ENCODE measurements at regions not wholly inside any gene's neighbourhood (a gene's known extent, or its start where the extent isn't known, plus 50 kb on each side); places are given as distances from the start of the nearest gene placed in this dataset.

DNA sequence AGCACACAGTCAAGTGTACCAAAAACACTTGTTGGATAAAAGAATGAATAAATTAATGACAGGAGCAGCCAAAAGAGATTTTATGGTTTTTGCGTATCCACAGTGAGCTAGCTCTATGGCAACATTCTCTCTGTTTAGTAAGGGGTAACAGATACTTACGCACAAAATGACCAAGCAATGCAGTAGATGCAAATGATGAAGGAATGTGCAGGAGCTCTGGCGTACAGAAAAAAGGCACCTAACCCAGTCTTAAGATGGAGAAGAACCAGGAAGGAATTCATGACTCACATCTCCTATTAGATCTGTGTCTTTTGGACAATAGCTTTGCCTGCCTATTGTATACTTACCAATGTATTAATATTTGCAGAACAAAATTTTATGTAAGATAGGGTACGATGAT lies 191.9 kb upstream of the PREP start:
- H3K27me3 Mint-ChIP-seq, result peaks cover 3% of the 10 kb centered on the region
- H3K27ac Mint-ChIP-seq, result no peak overlapping the region
- Histone ChIP-seq H3K36me3 (replicated peaks in 1 of 2; ENCODE audit: control extremely low read depth in 1 of 2, control insufficient read depth in 1 of 2, extremely low read depth in 1 of 2, insufficient read depth in 2 of 2, low read length in 1 of 2) (no peaks in the 10 kb centered on the region), H3K4me2 (replicated peaks; ENCODE audit: low read depth, low read length, poor library complexity, severe bottlenecking) (no peak overlapping the region), H3K27ac (ENCODE audit: low read length in 2 of 2) (no peak overlapping the region), H4K20me1 (ENCODE audit: control insufficient read depth, insufficient read depth, low read length, poor library complexity, severe bottlenecking) (no peaks in the 10 kb centered on the region), H3K9me3 (ENCODE audit: control extremely low read depth in 1 of 3, control insufficient read depth in 2 of 3, insufficient read depth in 1 of 3, low read length in 2 of 3) (no peaks in the 10 kb centered on the region), H2AFZ (ENCODE audit: insufficient read depth, low read depth, low read length, poor library complexity, severe bottlenecking) (no peak overlapping the region), H3K79me2 (ENCODE audit: control insufficient read depth, insufficient read depth, low read length) (no peaks in the 10 kb centered on the region), H3K4me3 (ENCODE audit: control extremely low read depth in 1 of 5, extremely low read depth in 1 of 5, insufficient read depth in 1 of 5, low read depth in 2 of 5, low read length in 4 of 5) (no peak overlapping the region), H3K9ac (ENCODE audit: low read length) (no peak overlapping the region), H3K4me1 (ENCODE audit: control insufficient read depth in 2 of 2, insufficient read depth in 2 of 2, low read length in 2 of 2) (peaks cover 4 to 5% of the 10 kb centered on the region in 2 donors), H3K27me3 (replicated peaks in 1 of 4; ENCODE audit: control extremely low read depth in 1 of 4, control insufficient read depth in 3 of 4, insufficient read depth in 4 of 4, low read length in 3 of 4) (no peaks in the 10 kb centered on the region)
- ChIA-PET CTCF (no interaction called here), POLR2A (no interaction called here)
- H3K4me1 Mint-ChIP-seq, result peaks cover 6% of the 10 kb centered on the region
- no peak overlapping the region for H3K4me3 Mint-ChIP-seq
- 100% methylated on average over 2 of the region's 4 CpGs for WGBS (ENCODE audit: insufficient coverage)
- TF ChIP-seq, protein P1, sequence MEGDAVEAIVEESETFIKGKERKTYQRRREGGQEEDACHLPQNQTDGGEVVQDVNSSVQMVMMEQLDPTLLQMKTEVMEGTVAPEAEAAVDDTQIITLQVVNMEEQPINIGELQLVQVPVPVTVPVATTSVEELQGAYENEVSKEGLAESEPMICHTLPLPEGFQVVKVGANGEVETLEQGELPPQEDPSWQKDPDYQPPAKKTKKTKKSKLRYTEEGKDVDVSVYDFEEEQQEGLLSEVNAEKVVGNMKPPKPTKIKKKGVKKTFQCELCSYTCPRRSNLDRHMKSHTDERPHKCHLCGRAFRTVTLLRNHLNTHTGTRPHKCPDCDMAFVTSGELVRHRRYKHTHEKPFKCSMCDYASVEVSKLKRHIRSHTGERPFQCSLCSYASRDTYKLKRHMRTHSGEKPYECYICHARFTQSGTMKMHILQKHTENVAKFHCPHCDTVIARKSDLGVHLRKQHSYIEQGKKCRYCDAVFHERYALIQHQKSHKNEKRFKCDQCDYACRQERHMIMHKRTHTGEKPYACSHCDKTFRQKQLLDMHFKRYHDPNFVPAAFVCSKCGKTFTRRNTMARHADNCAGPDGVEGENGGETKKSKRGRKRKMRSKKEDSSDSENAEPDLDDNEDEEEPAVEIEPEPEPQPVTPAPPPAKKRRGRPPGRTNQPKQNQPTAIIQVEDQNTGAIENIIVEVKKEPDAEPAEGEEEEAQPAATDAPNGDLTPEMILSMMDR (IDR thresholded peaks at IDR 0.05), result no peak
- TF ChIP-seq EZH2 (IDR thresholded peaks at IDR 0.05; ENCODE audit: borderline replicate concordance, insufficient read depth, low read depth, low read length, poor library complexity, severe bottlenecking), result no peak
- no peak for DNase-seq
- intact Hi-C loops (cut with micrococcal nuclease), result no loop called here
- peaks cover 4% of the 10 kb centered on the region for H3K9me3 Mint-ChIP-seq (ENCODE audit: insufficient read depth)
- no peak for ATAC-seq (ENCODE audit: low read depth)

DNA sequence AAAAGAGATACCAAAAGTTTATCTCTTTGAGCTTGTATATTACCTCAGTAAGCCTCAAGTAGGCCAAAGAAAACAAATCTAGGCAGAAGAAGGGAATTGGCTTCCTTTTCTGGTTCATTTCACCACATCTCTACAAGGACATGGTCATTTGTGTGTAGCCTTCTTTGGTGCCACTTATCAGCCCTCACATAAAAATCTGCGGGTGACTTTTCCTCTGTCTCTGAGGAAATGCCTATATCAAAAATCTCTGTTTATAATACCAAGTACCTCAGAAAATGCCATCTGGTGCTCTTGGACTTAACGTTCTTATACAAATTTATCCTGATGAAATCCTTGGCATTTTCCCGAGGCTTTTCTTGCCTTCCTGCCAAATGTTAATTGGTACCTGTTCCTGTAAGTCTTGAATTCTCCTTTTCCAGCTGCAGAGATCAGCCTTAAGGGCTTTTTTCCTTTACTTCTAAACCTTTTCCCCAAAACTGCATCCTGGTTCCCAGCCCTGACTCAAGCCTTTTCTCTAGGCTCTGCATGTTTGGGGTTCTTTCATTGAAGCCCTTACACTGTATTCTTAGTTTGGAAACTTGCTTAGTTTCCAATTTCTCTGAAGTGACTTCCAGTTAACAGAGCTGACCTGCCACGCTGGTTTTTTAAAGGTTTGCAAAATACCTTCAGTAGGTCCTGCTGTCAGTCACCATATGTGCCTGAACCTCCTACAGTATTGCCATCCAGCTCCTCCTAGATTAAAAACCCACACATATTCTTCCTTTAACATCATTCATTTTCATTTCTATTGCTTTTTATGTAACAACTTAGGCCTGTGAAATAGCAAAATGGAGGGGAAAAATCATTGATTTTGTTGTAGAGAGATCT lies 191.2 kb upstream of the PREP start:
- Histone ChIP-seq H3K4me1 (ENCODE audit: control insufficient read depth in 2 of 2, insufficient read depth in 2 of 2, low read length in 2 of 2) (peaks cover 4 to 5% of the 10 kb centered on the region in 2 donors), H3K4me3 (ENCODE audit: control extremely low read depth in 1 of 5, extremely low read depth in 1 of 5, insufficient read depth in 1 of 5, low read depth in 2 of 5, low read length in 4 of 5) (no peak overlapping the region), H3K4me2 (replicated peaks; ENCODE audit: low read depth, low read length, poor library complexity, severe bottlenecking) (no peak overlapping the region), H3K36me3 (replicated peaks in 1 of 2; ENCODE audit: control extremely low read depth in 1 of 2, control insufficient read depth in 1 of 2, extremely low read depth in 1 of 2, insufficient read depth in 2 of 2, low read length in 1 of 2) (no peaks in the 10 kb centered on the region), H3K9me3 (ENCODE audit: control extremely low read depth in 1 of 3, control insufficient read depth in 2 of 3, insufficient read depth in 1 of 3, low read length in 2 of 3) (no peaks in the 10 kb centered on the region), H3K79me2 (ENCODE audit: control insufficient read depth, insufficient read depth, low read length) (no peaks in the 10 kb centered on the region), H3K27me3 (replicated peaks in 1 of 4; ENCODE audit: control extremely low read depth in 1 of 4, control insufficient read depth in 3 of 4, insufficient read depth in 4 of 4, low read length in 3 of 4) (no peaks in the 10 kb centered on the region), H2AFZ (ENCODE audit: insufficient read depth, low read depth, low read length, poor library complexity, severe bottlenecking) (no peak overlapping the region), H4K20me1 (ENCODE audit: control insufficient read depth, insufficient read depth, low read length, poor library complexity, severe bottlenecking) (no peaks in the 10 kb centered on the region), H3K9ac (ENCODE audit: low read length) (no peak overlapping the region), H3K27ac (ENCODE audit: low read length in 2 of 2) (no peak overlapping the region)
- Mint-ChIP-seq H3K4me3 (no peak overlapping the region), H3K27me3 (peaks cover 3% of the 10 kb centered on the region), H3K27ac (no peak overlapping the region), H3K4me1 (peaks cover 6% of the 10 kb centered on the region), H3K9me3 (ENCODE audit: insufficient read depth) (peaks cover 4% of the 10 kb centered on the region)
- TF ChIP-seq, protein P1 (IDR thresholded peaks at IDR 0.05), result no peak
- no peak for TF ChIP-seq EZH2 (IDR thresholded peaks at IDR 0.05; ENCODE audit: borderline replicate concordance, insufficient read depth, low read depth, low read length, poor library complexity, severe bottlenecking)
- ChIA-PET CTCF (no interaction called here), POLR2A (no interaction called here)
- WGBS (ENCODE audit: insufficient coverage), result 93% methylated on average over 4 of the region's 4 CpGs
- intact Hi-C loops (cut with micrococcal nuclease), result no loop called here
- no peak for DNase-seq
- no peak for ATAC-seq (ENCODE audit: low read depth)
